ENCODE measurements at regions not wholly inside any gene's neighbourhood (a gene's known extent, or its start where the extent isn't known, plus 50 kb on each side); places are given as distances from the start of the nearest gene placed in this dataset.
"Not testable (repeated sequence)": the region's sequence is repeated elsewhere in the genome, so short reads cannot be mapped to it uniquely, and the experiment has no call there.

DNA sequence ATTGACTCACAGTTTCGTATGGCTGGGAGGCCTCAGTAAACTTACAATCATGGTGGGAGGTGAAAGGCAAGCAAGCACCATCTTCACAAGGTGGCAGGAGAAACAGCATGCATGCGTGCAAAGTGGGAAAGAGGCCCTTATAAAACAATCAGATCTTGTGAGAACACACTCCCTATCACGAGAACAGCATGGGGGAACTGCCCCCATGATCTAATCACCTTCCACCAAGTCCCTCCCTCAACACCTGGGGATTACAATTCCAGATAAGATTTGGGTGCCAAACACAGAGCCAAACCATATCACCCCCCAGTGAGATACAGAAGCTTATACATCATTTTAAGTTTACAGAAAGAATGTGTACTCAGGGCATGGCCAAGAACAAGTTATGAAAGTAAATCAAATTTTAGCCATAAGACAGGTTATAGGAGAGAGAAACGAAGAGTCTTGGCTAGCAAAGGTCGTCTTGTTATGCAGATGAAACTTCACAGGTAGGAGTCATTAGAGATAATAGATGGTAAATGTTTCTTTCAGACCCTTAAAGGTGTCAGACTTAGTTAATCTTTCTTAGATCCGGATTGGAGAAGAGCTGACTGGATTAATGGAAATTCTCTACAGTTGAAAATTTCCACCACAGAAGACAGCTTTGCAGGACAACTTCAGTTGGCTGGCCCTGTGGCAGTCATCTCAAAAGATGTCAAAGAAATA is 79.8 kb upstream of the SEL1L start:
- TF ChIP-seq POLR2AphosphoS5 (IDR thresholded peaks at IDR 0.05; ENCODE audit: insufficient read depth, low read depth, low read length), result no peak
- no peak for TF ChIP-seq POLR2A (IDR thresholded peaks at IDR 0.05; ENCODE audit: low read depth, low read length)
- TF ChIP-seq, protein P1, sequence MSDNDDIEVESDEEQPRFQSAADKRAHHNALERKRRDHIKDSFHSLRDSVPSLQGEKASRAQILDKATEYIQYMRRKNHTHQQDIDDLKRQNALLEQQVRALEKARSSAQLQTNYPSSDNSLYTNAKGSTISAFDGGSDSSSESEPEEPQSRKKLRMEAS (IDR thresholded peaks at IDR 0.05; ENCODE audit: insufficient read depth, insufficient read length), result no peak
- TF ChIP-seq, protein P2, sequence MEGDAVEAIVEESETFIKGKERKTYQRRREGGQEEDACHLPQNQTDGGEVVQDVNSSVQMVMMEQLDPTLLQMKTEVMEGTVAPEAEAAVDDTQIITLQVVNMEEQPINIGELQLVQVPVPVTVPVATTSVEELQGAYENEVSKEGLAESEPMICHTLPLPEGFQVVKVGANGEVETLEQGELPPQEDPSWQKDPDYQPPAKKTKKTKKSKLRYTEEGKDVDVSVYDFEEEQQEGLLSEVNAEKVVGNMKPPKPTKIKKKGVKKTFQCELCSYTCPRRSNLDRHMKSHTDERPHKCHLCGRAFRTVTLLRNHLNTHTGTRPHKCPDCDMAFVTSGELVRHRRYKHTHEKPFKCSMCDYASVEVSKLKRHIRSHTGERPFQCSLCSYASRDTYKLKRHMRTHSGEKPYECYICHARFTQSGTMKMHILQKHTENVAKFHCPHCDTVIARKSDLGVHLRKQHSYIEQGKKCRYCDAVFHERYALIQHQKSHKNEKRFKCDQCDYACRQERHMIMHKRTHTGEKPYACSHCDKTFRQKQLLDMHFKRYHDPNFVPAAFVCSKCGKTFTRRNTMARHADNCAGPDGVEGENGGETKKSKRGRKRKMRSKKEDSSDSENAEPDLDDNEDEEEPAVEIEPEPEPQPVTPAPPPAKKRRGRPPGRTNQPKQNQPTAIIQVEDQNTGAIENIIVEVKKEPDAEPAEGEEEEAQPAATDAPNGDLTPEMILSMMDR (IDR thresholded peaks at IDR 0.05; ENCODE audit: extremely low read depth in 1 of 2, insufficient read depth in 1 of 2, low read depth in 1 of 2, low read length in 2 of 2), result no peak
- no peak for TF ChIP-seq GATA2 (IDR thresholded peaks at IDR 0.05; ENCODE audit: insufficient read depth, insufficient read length, low read depth, low read length)
- TF ChIP-seq MYC (IDR thresholded peaks at IDR 0.05; ENCODE audit: low read depth, low read length), result no peak
- TF ChIP-seq JUN (IDR thresholded peaks at IDR 0.05; ENCODE audit: borderline replicate concordance, insufficient read depth, insufficient read length, low read depth), result no peak
- TF ChIP-seq EZH2 (IDR thresholded peaks at IDR 0.05; ENCODE audit: borderline replicate concordance, low read depth, low read length, severe bottlenecking), result no peak
- no peak for TF ChIP-seq FOS (IDR thresholded peaks at IDR 0.05; ENCODE audit: borderline replicate concordance, insufficient read depth, low read length)
- intact Hi-C loops (cut with micrococcal nuclease) (no loop called here), dilution Hi-C loops (cut with MboI; ENCODE audit: extremely low pct_ligation_motif_present, low sequenced_read_pairs) (no loop called here)
- ChIA-PET CTCF (no interaction called here), POLR2A (no interaction called here)
- FAIRE-seq, result no peak
- Histone ChIP-seq H3K4me3 (replicated peaks in 1 of 3; ENCODE audit: insufficient read depth in 1 of 3, low read depth in 1 of 3, low read length in 3 of 3) (no peak overlapping the region), H3K9me3 (replicated peaks; ENCODE audit: control insufficient read depth, insufficient read depth, low read length) (no peaks in the 10 kb centered on the region), H3K27ac (ENCODE audit: insufficient read depth, low read depth, low read length) (no peak overlapping the region), H3K4me1 (ENCODE audit: control insufficient read depth, extremely low read depth, insufficient read depth, low read length) (no peaks in the 10 kb centered on the region), H3K4me2 (ENCODE audit: insufficient read depth, low read length) (no peak overlapping the region), H4K20me1 (replicated peaks; ENCODE audit: control insufficient read depth, extremely low read depth, insufficient read depth, low read length) (no peaks in the 10 kb centered on the region), H3K9me1 (replicated peaks; ENCODE audit: control insufficient read depth, extremely low read depth, insufficient read depth, low read length) (no peaks in the 10 kb centered on the region), H2AFZ (ENCODE audit: low read depth, low read length) (no peak overlapping the region), H3K9ac (replicated peaks; ENCODE audit: extremely low read depth, insufficient read depth, low read length) (no peak overlapping the region), H3K36me3 (ENCODE audit: control insufficient read depth in 2 of 2, extremely low read depth in 1 of 2, insufficient read depth in 2 of 2, low read length in 2 of 2) (no peaks in the 10 kb centered on the region), H3K79me2 (ENCODE audit: control insufficient read depth, insufficient read depth, low read length) (no peaks in the 10 kb centered on the region), H3K27me3 (ENCODE audit: control insufficient read depth in 2 of 2, insufficient read depth in 2 of 2, low read length in 2 of 2) (no peaks in the 10 kb centered on the region)
- DNase-seq (ENCODE audit: low read depth, low spot score), result no peak
- no TSS peak for BruUV-seq (replicated peaks)

DNA sequence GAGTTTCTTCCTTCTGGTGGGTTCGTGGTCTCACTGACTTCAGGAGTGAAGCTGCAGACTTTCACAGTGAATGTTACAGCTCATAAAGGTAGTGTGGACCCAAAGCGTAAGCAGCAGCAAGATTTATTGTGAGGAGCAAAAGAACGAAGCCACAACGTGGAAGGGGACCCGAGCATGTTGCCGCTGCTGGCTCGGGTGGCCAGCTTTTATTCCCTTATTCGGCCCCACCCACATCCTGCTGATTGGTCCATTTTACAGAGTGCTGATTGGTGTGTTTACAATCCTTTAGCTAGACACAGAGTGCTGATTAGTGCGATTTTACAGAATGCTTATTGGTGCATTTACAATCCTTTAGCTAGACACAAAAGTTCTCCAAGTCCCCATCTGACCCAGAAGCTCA is 80.6 kb upstream of the SEL1L start:
- DNase-seq (ENCODE audit: low read depth, low spot score); FAIRE-seq; dilution Hi-C loops (cut with MboI; ENCODE audit: extremely low pct_ligation_motif_present, low sequenced_read_pairs); H3K27ac ChIP-seq (ENCODE audit: insufficient read depth, low read depth, low read length); H3K79me2 ChIP-seq (ENCODE audit: control insufficient read depth, insufficient read depth, low read length); H3K9ac ChIP-seq (replicated peaks; ENCODE audit: extremely low read depth, insufficient read depth, low read length); H3K4me2 ChIP-seq (ENCODE audit: insufficient read depth, low read length); POLR2A ChIA-PET; H3K4me1 ChIP-seq (ENCODE audit: control insufficient read depth, extremely low read depth, insufficient read depth, low read length); H3K9me3 ChIP-seq (replicated peaks; ENCODE audit: control insufficient read depth, insufficient read depth, low read length); H3K4me3 ChIP-seq (replicated peaks in 1 of 3; ENCODE audit: insufficient read depth in 1 of 3, low read depth in 1 of 3, low read length in 3 of 3); H4K20me1 ChIP-seq (replicated peaks; ENCODE audit: control insufficient read depth, extremely low read depth, insufficient read depth, low read length); H3K36me3 ChIP-seq (ENCODE audit: control insufficient read depth in 2 of 2, extremely low read depth in 1 of 2, insufficient read depth in 2 of 2, low read length in 2 of 2); H2AFZ ChIP-seq (ENCODE audit: low read depth, low read length); BruUV-seq (replicated peaks); H3K27me3 ChIP-seq (ENCODE audit: control insufficient read depth in 2 of 2, insufficient read depth in 2 of 2, low read length in 2 of 2); intact Hi-C loops (cut with micrococcal nuclease); CTCF ChIA-PET; H3K9me1 ChIP-seq (replicated peaks; ENCODE audit: control insufficient read depth, extremely low read depth, insufficient read depth, low read length): not testable (repeated sequence)
